A549 (cell line): ENCODE measurements at regions not wholly inside any gene's neighbourhood (a gene's known extent, or its start where the extent isn't known, plus 50 kb on each side); places are given as distances from the start of the nearest gene placed in this dataset.

Source experiments
- ATAC-seq, 2 experiments: fragments of 200-7000 bp in 1 of 2; fragments of >200 bp in 1 of 2; cut with Nextera tagmentation in 1 of 2; cut with Tn5 transposase in 1 of 2; 3 replicates each; pipeline versions ENCODE4 v1.8.0 to v1.9.1; 2018 to 2020; ENCODE audit warnings: mild to moderate bottlenecking in 1 of 2, moderate library complexity in 1 of 2
- CTCF ChIA-PET: fragments of 300-600 bp; sonication (Branson Sonifier 250); formaldehyde crosslinking; extraction: SDS; loops from one replicate; lab custom pipeline; 2021; ENCODE audit warnings: antibody characterized with exemption, inconsistent platforms; lab: Yijun Ruan, JAX
- POLR2A ChIA-PET: fragments of 350-600 bp; formaldehyde crosslinking; extraction: SDS; loops from one replicate; lab custom pipeline; 2021; ENCODE audit warnings: antibody characterized with exemption, inconsistent platforms; lab: Yijun Ruan, JAX
- DNase-seq, 2 experiments: peaks; one replicate each; pipeline versions ENCODE4 v3.0.0 to v3.0.0-alpha.2; 2011 to 2016; ENCODE audit warnings: low read depth in 1 of 2, low spot score in 1 of 2
- FAIRE-seq: peaks from 2 replicates; lab custom pipeline; 2011; peaks lifted over from hg19 to GRCh38; lab: Jason Lieb, UNC
- H3K27ac ChIP-seq, 2 experiments: fragments of >200 bp; sonication (Bioruptor Twin); formaldehyde crosslinking; 3 replicates each; pipeline ENCODE4 v1.5.1; 2016 to 2017
- H3K4me1 ChIP-seq: fragments of >200 bp; sonication (Bioruptor Twin); formaldehyde crosslinking; 3 replicates; pipeline ENCODE4 v1.6.1; 2016
- H3K4me2 ChIP-seq: fragments of >200 bp; sonication (Bioruptor Twin); formaldehyde crosslinking; 3 replicates; pipeline ENCODE4 v1.6.1; 2016
- H3K4me3 ChIP-seq: fragments of >200 bp; sonication (Bioruptor Twin); formaldehyde crosslinking; 3 replicates; pipeline ENCODE4 v1.5.1; 2016
- H3K9me3 ChIP-seq: fragments of >200 bp; sonication (Bioruptor Twin); formaldehyde crosslinking; 3 replicates; pipeline ENCODE4 v1.6.1; 2016
- CBX2 ChIP-seq: fragments of 200-600 bp; sonication (generic); IDR thresholded peaks from 2 replicates; pipeline ENCODE4 v1.6.1; 2016; ENCODE audit warnings: low read depth, mild to moderate bottlenecking, borderline replicate concordance
- EHF ChIP-seq: fragments of 250-450 bp; sonication (Bioruptor Pico); IDR thresholded peaks from 2 replicates; pipeline ENCODE4 v1.5.0; 2020; ENCODE audit warnings: mild to moderate bottlenecking
- EHMT2 ChIP-seq: fragments of 200-600 bp; sonication (generic); IDR thresholded peaks from 2 replicates; pipeline ENCODE4 v1.6.1; 2016; ENCODE audit warnings: antibody characterized with exemption, low read depth, mild to moderate bottlenecking, moderate library complexity
- ESRRA ChIP-seq: fragments of 150-350 bp; IDR thresholded peaks from 2 replicates; pipeline ENCODE4 v1.6.1; 2014; ENCODE audit warnings: mild to moderate bottlenecking, low read length, borderline replicate concordance
- FOSB ChIP-seq: fragments of 250-450 bp; sonication (Bioruptor Pico); IDR thresholded peaks from 2 replicates; pipeline ENCODE4 v1.5.0; 2020; ENCODE audit warnings: mild to moderate bottlenecking, moderate library complexity
- FOSL2 ChIP-seq, 2 experiments: fragments of 450-650 bp in 1 of 2; fragments of >200 bp in 1 of 2; sonication (Bioruptor Twin) in 1 of 2; formaldehyde crosslinking; IDR thresholded peaks; 2 replicates each; pipeline versions ENCODE4 v1.5.0 to v1.6.1; 2016 to 2020; ENCODE audit warnings: mild to moderate bottlenecking in 1 of 2, moderate library complexity in 1 of 2
- GATA3 ChIP-seq: IDR thresholded peaks from 2 replicates; pipeline ENCODE4 v1.6.1; 2012; ENCODE audit warnings: borderline replicate concordance
- HDAC2 ChIP-seq: fragments of 200-600 bp; sonication (generic); IDR thresholded peaks from 2 replicates; pipeline ENCODE4 v1.6.1; 2016
- HOXA7 ChIP-seq: fragments of 250-450 bp; sonication (Bioruptor Pico); IDR thresholded peaks from 2 replicates; pipeline ENCODE4 v1.5.0; 2020; ENCODE audit warnings: mild to moderate bottlenecking, moderate library complexity
- JUN ChIP-seq, 2 experiments: fragments of >200 bp; sonication (Bioruptor Twin); formaldehyde crosslinking; IDR thresholded peaks; 2 replicates in 1 of 2; 3 replicates in 1 of 2; pipeline ENCODE4 v1.6.1; 2016 to 2017
- KDM1A ChIP-seq: fragments of 200-600 bp; sonication (generic); IDR thresholded peaks from 2 replicates; pipeline ENCODE4 v1.6.1; 2016; ENCODE audit warnings: low read depth, mild to moderate bottlenecking
- KDM5A ChIP-seq: fragments of 200-600 bp; sonication (generic); IDR thresholded peaks from 2 replicates; pipeline ENCODE4 v1.6.1; 2016; ENCODE audit warnings: antibody characterized with exemption, mild to moderate bottlenecking
- MAFK ChIP-seq: fragments of 450-650 bp; IDR thresholded peaks from 2 replicates; pipeline ENCODE4 v1.6.1; 2014; ENCODE audit not compliant: partially characterized antibody
- MAZ ChIP-seq: fragments of 150-350 bp; IDR thresholded peaks from 2 replicates; pipeline ENCODE4 v1.6.1; 2014; ENCODE audit warnings: antibody characterized with exemption, low read depth, low read length, borderline replicate concordance
- MYC ChIP-seq: IDR thresholded peaks from 2 replicates; pipeline ENCODE4 v1.6.1; 2012; ENCODE audit warnings: mild to moderate bottlenecking, inconsistent platforms, low read length, improper control_type of control experiment, borderline replicate concordance
- NR3C1 ChIP-seq: fragments of >200 bp; sonication (Bioruptor Twin); formaldehyde crosslinking; IDR thresholded peaks from 3 replicates; pipeline ENCODE4 v1.6.1; 2017
- POLR2A ChIP-seq: IDR thresholded peaks from 2 replicates; pipeline ENCODE4 v1.6.1; 2012; ENCODE audit warnings: mild to moderate bottlenecking, low read length
- POLR2AphosphoS2 ChIP-seq: conservative IDR thresholded peaks from 2 replicates; pipeline ENCODE4 v1.6.1; 2012; ENCODE audit warnings: low read length, improper control_type of control experiment, inconsistent platforms
- RAD21 ChIP-seq, 2 experiments: fragments of >200 bp in 1 of 2; sonication (Bioruptor Twin) in 1 of 2; formaldehyde crosslinking in 1 of 2; IDR thresholded peaks in 1 of 2; conservative IDR thresholded peaks in 1 of 2; 2 replicates in 1 of 2; 3 replicates in 1 of 2; pipeline ENCODE4 v1.6.1; 2012 to 2018; ENCODE audit warnings: inconsistent platforms in 1 of 2
- RARB ChIP-seq: fragments of 250-450 bp; sonication (Bioruptor Pico); IDR thresholded peaks from 2 replicates; pipeline ENCODE4 v1.8.0; 2021; ENCODE audit warnings: mild to moderate bottlenecking, moderate library complexity
- SMC3 ChIP-seq: fragments of >200 bp; sonication (Bioruptor Twin); formaldehyde crosslinking; IDR thresholded peaks from 3 replicates; pipeline ENCODE4 v1.6.1; 2018; ENCODE audit warnings: inconsistent platforms
- ZC3H11A ChIP-seq: fragments of 450-650 bp; IDR thresholded peaks from 2 replicates; pipeline ENCODE4 v1.6.1; 2014; ENCODE audit warnings: antibody characterized with exemption, mild to moderate bottlenecking
- ZFP36 ChIP-seq: fragments of 450-650 bp; IDR thresholded peaks from 2 replicates; pipeline ENCODE4 v1.6.1; 2014; ENCODE audit warnings: borderline replicate concordance; ENCODE audit not compliant: partially characterized antibody
- ZNF302 ChIP-seq: fragments of 250-450 bp; sonication (Bioruptor Pico); IDR thresholded peaks from 2 replicates; pipeline ENCODE4 v1.9.0; 2021; ENCODE audit warnings: inconsistent platforms, mild to moderate bottlenecking, moderate library complexity
- WGBS: methylation state at CpG from one replicate; pipeline ENCODE4 v1.1.6; 2017; ENCODE audit errors: missing lambda C conversion rate; 5-methylcytosine and 5-hydroxymethylcytosine counted together
- TF ChIP-seq, protein P1 (sequence below): fragments of 450-650 bp; IDR thresholded peaks from 2 replicates; pipeline ENCODE4 v1.6.1; 2014; ENCODE audit warnings: antibody characterized with exemption
- TF ChIP-seq, protein P2 (sequence below): fragments of >200 bp; sonication (Bioruptor Twin); formaldehyde crosslinking; IDR thresholded peaks from 2 replicates; pipeline ENCODE4 v1.6.1; 2016
- TF ChIP-seq, protein P3 (sequence below): fragments of >200 bp; sonication (Bioruptor Twin); formaldehyde crosslinking; IDR thresholded peaks from 3 replicates; pipeline ENCODE4 v1.6.1; 2016
- TF ChIP-seq, protein P4 (sequence below): fragments of 150-350 bp; IDR thresholded peaks from 2 replicates; pipeline ENCODE4 v1.6.1; 2014; ENCODE audit warnings: low read depth, mild to moderate bottlenecking, low read length
- TF ChIP-seq, protein P5 (sequence below): fragments of >200 bp; sonication (Bioruptor Twin); formaldehyde crosslinking; IDR thresholded peaks from 3 replicates; pipeline ENCODE4 v1.5.1; 2016
- TF ChIP-seq, protein P6 (sequence below): fragments of 250-450 bp; sonication (Bioruptor Pico); IDR thresholded peaks from 2 replicates; pipeline ENCODE4 v1.5.0; 2020; ENCODE audit warnings: low read depth, mild to moderate bottlenecking, moderate library complexity

DNA sequence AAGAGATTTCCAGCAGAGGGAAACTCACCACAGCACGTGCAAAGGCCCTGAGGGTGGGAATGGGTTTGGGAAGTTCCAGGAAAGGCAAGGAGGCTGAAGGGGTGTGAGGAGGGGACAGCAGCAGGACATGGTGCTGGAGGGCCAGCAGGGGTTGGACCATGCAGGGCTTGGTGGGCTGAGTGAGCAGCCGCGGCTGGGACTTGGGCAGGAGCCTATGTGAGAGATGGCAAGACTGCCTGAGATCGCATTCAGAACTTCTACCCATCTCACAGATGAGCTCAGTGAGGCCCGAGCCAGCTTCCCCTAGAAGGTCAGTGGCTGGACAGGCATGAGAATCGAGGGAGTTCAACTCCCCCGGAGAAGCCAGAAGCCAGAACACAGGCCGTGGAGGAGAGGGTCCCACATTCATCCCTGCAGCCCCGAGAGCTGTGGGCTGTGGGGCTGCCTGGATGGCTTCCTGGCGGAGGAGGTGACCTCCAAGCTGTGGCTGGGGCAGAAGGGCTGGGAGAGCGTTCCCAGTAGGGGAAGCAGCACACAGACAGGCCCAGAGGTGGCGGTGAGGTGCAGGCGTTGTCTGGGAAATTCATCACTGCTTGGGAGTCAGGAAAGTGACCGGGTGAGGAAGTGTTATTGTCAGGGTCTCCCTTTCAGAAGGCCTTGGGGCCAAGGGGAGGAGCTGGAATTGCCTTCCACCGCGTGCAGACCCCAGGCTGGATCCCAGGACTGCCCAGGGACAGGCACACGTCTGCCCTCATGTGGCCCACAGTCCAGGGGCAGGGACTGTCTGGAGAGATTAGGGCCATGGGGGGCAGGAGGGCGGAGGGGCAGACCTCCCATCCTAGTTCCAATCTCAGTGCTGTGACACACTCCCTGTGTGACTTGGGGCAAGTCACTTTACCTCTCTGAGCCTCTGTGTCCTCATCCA, 103.8 kb downstream of the CEBPB start:
- no peak overlapping the region for H3K4me2 ChIP-seq
- ChIA-PET POLR2A (no interaction called here), CTCF (interaction anchor here (0.9 to 2.3 kb wide), 5 partner anchors 10 to 26 kb away, joined by 3 to 14 read pairs (median 6); no protein-coding TSS in a partner anchor)
- H3K9me3 ChIP-seq: 0 out of 3 replicates have a peak, but pooled peaks cover 2% of the 10 kb centered on the region
- peaks cover 72% of the 10 kb centered on the region for H3K4me1 ChIP-seq
- no peak for FAIRE-seq
- H3K4me3 ChIP-seq: no peak overlapping the region
- TF ChIP-seq KDM5A (no peak), MAZ (no peak), KDM1A (peak; percentile 88; the same call in 1 of the 2 replicates), HOXA7 (CRISPR knock-in tag) (no peak), MAFK (no peak), POLR2A (no peak), NR3C1 (no peak), ZC3H11A (no peak), EHMT2 (no peak), RAD21 (conservative IDR thresholded peaks at IDR 0.05 in 1 of 2, IDR thresholded peaks at IDR 0.05 in 1 of 2) (peak; percentile 48 to 56; a peak in 3 of 5 replicates), ESRRA (no peak), HDAC2 (peak; percentile 66; the same call in 1 of the 2 replicates), CBX2 (no peak), MYC (no peak), FOSL2 (IDR thresholded peaks at IDR 0.05) (no peak), FOSL2 (CRISPR knock-in tag; IDR thresholded peaks at IDR 0.05) (no peak), ZFP36 (peak; percentile 79), ZNF302 (no peak), SMC3 (peak; percentile 37), GATA3 (no peak), JUN (IDR thresholded peaks at IDR 0.05) (no peak), RARB (no peak), POLR2AphosphoS2 (no peak), FOSB (CRISPR knock-in tag) (no peak), EHF (CRISPR knock-in tag) (no peak)
- TF ChIP-seq, protein P1, sequence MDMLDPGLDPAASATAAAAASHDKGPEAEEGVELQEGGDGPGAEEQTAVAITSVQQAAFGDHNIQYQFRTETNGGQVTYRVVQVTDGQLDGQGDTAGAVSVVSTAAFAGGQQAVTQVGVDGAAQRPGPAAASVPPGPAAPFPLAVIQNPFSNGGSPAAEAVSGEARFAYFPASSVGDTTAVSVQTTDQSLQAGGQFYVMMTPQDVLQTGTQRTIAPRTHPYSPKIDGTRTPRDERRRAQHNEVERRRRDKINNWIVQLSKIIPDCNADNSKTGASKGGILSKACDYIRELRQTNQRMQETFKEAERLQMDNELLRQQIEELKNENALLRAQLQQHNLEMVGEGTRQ: no peak
- TF ChIP-seq, protein P2, sequence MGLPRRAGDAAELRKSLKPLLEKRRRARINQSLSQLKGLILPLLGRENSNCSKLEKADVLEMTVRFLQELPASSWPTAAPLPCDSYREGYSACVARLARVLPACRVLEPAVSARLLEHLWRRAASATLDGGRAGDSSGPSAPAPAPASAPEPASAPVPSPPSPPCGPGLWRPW: no peak
- TF ChIP-seq, protein P3, sequence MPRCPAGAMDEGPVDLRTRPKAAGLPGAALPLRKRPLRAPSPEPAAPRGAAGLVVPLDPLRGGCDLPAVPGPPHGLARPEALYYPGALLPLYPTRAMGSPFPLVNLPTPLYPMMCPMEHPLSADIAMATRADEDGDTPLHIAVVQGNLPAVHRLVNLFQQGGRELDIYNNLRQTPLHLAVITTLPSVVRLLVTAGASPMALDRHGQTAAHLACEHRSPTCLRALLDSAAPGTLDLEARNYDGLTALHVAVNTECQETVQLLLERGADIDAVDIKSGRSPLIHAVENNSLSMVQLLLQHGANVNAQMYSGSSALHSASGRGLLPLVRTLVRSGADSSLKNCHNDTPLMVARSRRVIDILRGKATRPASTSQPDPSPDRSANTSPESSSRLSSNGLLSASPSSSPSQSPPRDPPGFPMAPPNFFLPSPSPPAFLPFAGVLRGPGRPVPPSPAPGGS: no peak
- TF ChIP-seq, protein P4, sequence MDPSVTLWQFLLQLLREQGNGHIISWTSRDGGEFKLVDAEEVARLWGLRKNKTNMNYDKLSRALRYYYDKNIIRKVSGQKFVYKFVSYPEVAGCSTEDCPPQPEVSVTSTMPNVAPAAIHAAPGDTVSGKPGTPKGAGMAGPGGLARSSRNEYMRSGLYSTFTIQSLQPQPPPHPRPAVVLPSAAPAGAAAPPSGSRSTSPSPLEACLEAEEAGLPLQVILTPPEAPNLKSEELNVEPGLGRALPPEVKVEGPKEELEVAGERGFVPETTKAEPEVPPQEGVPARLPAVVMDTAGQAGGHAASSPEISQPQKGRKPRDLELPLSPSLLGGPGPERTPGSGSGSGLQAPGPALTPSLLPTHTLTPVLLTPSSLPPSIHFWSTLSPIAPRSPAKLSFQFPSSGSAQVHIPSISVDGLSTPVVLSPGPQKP: no peak
- TF ChIP-seq, protein P5, sequence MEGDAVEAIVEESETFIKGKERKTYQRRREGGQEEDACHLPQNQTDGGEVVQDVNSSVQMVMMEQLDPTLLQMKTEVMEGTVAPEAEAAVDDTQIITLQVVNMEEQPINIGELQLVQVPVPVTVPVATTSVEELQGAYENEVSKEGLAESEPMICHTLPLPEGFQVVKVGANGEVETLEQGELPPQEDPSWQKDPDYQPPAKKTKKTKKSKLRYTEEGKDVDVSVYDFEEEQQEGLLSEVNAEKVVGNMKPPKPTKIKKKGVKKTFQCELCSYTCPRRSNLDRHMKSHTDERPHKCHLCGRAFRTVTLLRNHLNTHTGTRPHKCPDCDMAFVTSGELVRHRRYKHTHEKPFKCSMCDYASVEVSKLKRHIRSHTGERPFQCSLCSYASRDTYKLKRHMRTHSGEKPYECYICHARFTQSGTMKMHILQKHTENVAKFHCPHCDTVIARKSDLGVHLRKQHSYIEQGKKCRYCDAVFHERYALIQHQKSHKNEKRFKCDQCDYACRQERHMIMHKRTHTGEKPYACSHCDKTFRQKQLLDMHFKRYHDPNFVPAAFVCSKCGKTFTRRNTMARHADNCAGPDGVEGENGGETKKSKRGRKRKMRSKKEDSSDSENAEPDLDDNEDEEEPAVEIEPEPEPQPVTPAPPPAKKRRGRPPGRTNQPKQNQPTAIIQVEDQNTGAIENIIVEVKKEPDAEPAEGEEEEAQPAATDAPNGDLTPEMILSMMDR: no peak
- TF ChIP-seq, protein P6, sequence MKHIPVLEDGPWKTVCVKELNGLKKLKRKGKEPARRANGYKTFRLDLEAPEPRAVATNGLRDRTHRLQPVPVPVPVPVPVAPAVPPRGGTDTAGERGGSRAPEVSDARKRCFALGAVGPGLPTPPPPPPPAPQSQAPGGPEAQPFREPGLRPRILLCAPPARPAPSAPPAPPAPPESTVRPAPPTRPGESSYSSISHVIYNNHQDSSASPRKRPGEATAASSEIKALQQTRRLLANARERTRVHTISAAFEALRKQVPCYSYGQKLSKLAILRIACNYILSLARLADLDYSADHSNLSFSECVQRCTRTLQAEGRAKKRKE: no peak
- TF ChIP-seq, all 56 proteins: peak for 5
- peak overlapping the region; percentile 96 for H3K27ac ChIP-seq
- DNase-seq (peak in 1 of 2 experiments; percentile 57), ATAC-seq (peak in 1 of 2 experiments; percentile 33; a peak in 3 of 6 replicates)
- 88% methylated on average over 16 of the region's 18 CpGs for WGBS
